SK-N-SH (cell line): ENCODE measurements at regions not wholly inside any gene's neighbourhood (a gene's known extent, or its start where the extent isn't known, plus 50 kb on each side); places are given as distances from the start of the nearest gene placed in this dataset.

ENCODE experiments used
- CTCF ChIA-PET: fragments of 300-600, 350-600 bp; formaldehyde crosslinking; extraction: SDS; loops from one replicate; lab custom pipeline; 2021; lab: Yijun Ruan, JAX
- POLR2A ChIA-PET: fragments of 350-600 bp; sonication (Branson Sonifier 250); formaldehyde crosslinking; extraction: SDS; loops from one replicate; lab custom pipeline; 2020; ENCODE audit warnings: antibody characterized with exemption, inconsistent platforms; lab: Yijun Ruan, JAX
- DNase-seq: peaks from one replicate; pipeline ENCODE4 v3.0.0; 2012
- H2AFZ ChIP-seq: fragments of 200-600 bp; sonication (generic); 2 replicates; pipeline ENCODE4 v1.8.1; 2016; ENCODE audit warnings: antibody characterized with exemption, mild to moderate bottlenecking, low read depth
- H3F3A ChIP-seq: fragments of 200-600 bp; sonication (generic); replicated peaks from 2 replicates; pipeline ENCODE3; 2016; ENCODE audit warnings: antibody characterized with exemption, mild to moderate bottlenecking; ENCODE audit not compliant: insufficient read depth
- H3K27ac ChIP-seq, 2 experiments: fragments of 200-500 bp in 1 of 2; fragments of 200-600 bp in 1 of 2; sonication (Bioruptor generic) in 1 of 2; sonication (generic), shearing (Covaris generic) in 1 of 2; 2 replicates each; pipeline versions ENCODE4 v1.5.1 to v1.6.1; 2014 to 2016; ENCODE audit warnings: low read depth in 2 of 2, inconsistent platforms in 1 of 2, low read length in 1 of 2, mild to moderate bottlenecking in 1 of 2, mixed read lengths in 1 of 2
- H3K27me3 ChIP-seq: fragments of 200-600 bp; sonication (generic), shearing (Covaris generic); 2 replicates; pipeline ENCODE4 v1.6.1; 2016; ENCODE audit warnings: mixed run types; ENCODE audit not compliant: insufficient read depth
- H3K36me3 ChIP-seq, 2 experiments: fragments of 200-500 bp in 1 of 2; fragments of 200-600 bp in 1 of 2; sonication (Bioruptor generic) in 1 of 2; sonication (generic) in 1 of 2; replicated peaks in 1 of 2; 2 replicates each; pipeline versions ENCODE3 to v1.5.1; 2014 to 2016; ENCODE audit warnings: low read length in 1 of 2, mild to moderate bottlenecking in 1 of 2; ENCODE audit not compliant: insufficient read depth in 2 of 2, control insufficient read depth in 1 of 2
- H3K4me1 ChIP-seq, 2 experiments: fragments of 200-500 bp in 1 of 2; fragments of 200-600 bp in 1 of 2; sonication (Bioruptor generic) in 1 of 2; sonication (generic), shearing (Covaris generic) in 1 of 2; 2 replicates each; pipeline versions ENCODE4 v1.5.1 to v1.6.1; 2014 to 2016; ENCODE audit warnings: low read depth in 1 of 2, low read length in 1 of 2, mixed run types in 1 of 2; ENCODE audit not compliant: insufficient read depth in 2 of 2, control insufficient read depth in 1 of 2
- H3K4me2 ChIP-seq: fragments of 200-600 bp; sonication (generic), shearing (Covaris generic); 2 replicates; pipeline ENCODE4 v1.6.1; 2017; ENCODE audit warnings: mixed run types
- H3K4me3 ChIP-seq, 2 experiments: fragments of 200-500 bp in 1 of 2; fragments of 200-600 bp in 1 of 2; sonication (Bioruptor generic) in 1 of 2; sonication (generic), shearing (Covaris generic) in 1 of 2; 2 replicates each; pipeline versions ENCODE4 v1.5.1 to v1.8.1; 2014 to 2016; ENCODE audit warnings: low read depth in 2 of 2, inconsistent platforms in 1 of 2, low read length in 1 of 2, mild to moderate bottlenecking in 1 of 2, mixed read lengths in 1 of 2, moderate library complexity in 1 of 2
- H3K79me2 ChIP-seq: fragments of 200-600 bp; sonication (generic); 2 replicates; pipeline ENCODE4 v1.8.1; 2017; ENCODE audit warnings: mild to moderate bottlenecking; ENCODE audit not compliant: insufficient read depth
- H3K9ac ChIP-seq: fragments of 200-600 bp; sonication (generic); 2 replicates; pipeline ENCODE4 v1.6.1; 2017; ENCODE audit warnings: mixed run types
- H3K9me2 ChIP-seq: fragments of 200-600 bp; sonication (generic); 2 replicates; pipeline ENCODE4 v1.6.1; 2017; ENCODE audit warnings: mixed run types
- H3K9me3 ChIP-seq: fragments of 200-600 bp; sonication (generic); 2 replicates; pipeline ENCODE4 v1.6.1; 2017; ENCODE audit warnings: mixed run types, mild to moderate bottlenecking, moderate library complexity
- H4K20me1 ChIP-seq: fragments of 200-600 bp; sonication (generic); 2 replicates; pipeline ENCODE4 v1.6.1; 2017; ENCODE audit warnings: mild to moderate bottlenecking, mixed run types; ENCODE audit not compliant: insufficient read depth
- ELF1 ChIP-seq: IDR thresholded peaks from 2 replicates; pipeline ENCODE4 v1.4.0; 2012
- EP300 ChIP-seq, 2 experiments: IDR thresholded peaks; 2 replicates each; pipeline versions ENCODE4 v1.4.0 to v1.6.1; 2012; ENCODE audit warnings: borderline replicate concordance in 1 of 2, low read depth in 1 of 2, low read length in 1 of 2
- EZH2phosphoT487 ChIP-seq: fragments of 200-600 bp; sonication (generic); IDR thresholded peaks from 2 replicates; pipeline ENCODE4 v1.6.1; 2017; ENCODE audit warnings: low read depth, mixed run types, mild to moderate bottlenecking, antibody characterized with exemption, moderate library complexity, borderline replicate concordance
- FOXJ3 ChIP-seq: sonication (generic); formaldehyde crosslinking; IDR thresholded peaks from 2 replicates; pipeline ENCODE4 v1.5.1; 2020; ENCODE audit warnings: mild to moderate bottlenecking, missing genetic modification reagents
- FOXM1 ChIP-seq: IDR thresholded peaks from 2 replicates; pipeline ENCODE4 v1.4.0; 2012; ENCODE audit warnings: low read depth, mild to moderate bottlenecking
- IRF3 ChIP-seq: fragments of 150-350 bp; IDR thresholded peaks from 2 replicates; pipeline ENCODE4 v1.6.1; 2016; ENCODE audit warnings: mild to moderate bottlenecking, low read depth, low read length
- JUND ChIP-seq: IDR thresholded peaks from 2 replicates; pipeline ENCODE4 v1.4.0; 2012
- MAX ChIP-seq: IDR thresholded peaks from 2 replicates; pipeline ENCODE4 v1.4.0; 2012; ENCODE audit warnings: low read depth
- MEF2A ChIP-seq: IDR thresholded peaks from 2 replicates; pipeline ENCODE4 v1.4.0; 2012; ENCODE audit warnings: low read depth, borderline replicate concordance
- MXI1 ChIP-seq: IDR thresholded peaks from 2 replicates; pipeline ENCODE4 v1.6.1; 2012; ENCODE audit warnings: mild to moderate bottlenecking, low read depth, low read length, improper control_type of control experiment
- NRF1 ChIP-seq: IDR thresholded peaks from 2 replicates; pipeline ENCODE4 v1.6.1; 2012; ENCODE audit warnings: low read depth, mild to moderate bottlenecking, low read length
- PBX3 ChIP-seq: IDR thresholded peaks from 2 replicates; pipeline ENCODE4; 2012
- POLR2AphosphoS5 ChIP-seq: IDR thresholded peaks from 2 replicates; pipeline ENCODE4 v1.6.1; 2012; ENCODE audit warnings: low read depth, low read length
- RAD21 ChIP-seq: IDR thresholded peaks from 2 replicates; pipeline ENCODE4 v1.6.1; 2012; ENCODE audit warnings: mild to moderate bottlenecking, low read length
- RCOR1 ChIP-seq: fragments of 150-350 bp; IDR thresholded peaks from 2 replicates; pipeline ENCODE4 v1.6.1; 2017; ENCODE audit warnings: antibody characterized with exemption, low read length
- RXRA ChIP-seq: IDR thresholded peaks from 2 replicates; pipeline ENCODE4 v1.4.0; 2012; ENCODE audit warnings: low read depth, mild to moderate bottlenecking, borderline replicate concordance
- SIN3A ChIP-seq: IDR thresholded peaks from 2 replicates; pipeline ENCODE4 v1.6.1; 2012; ENCODE audit warnings: low read depth, mild to moderate bottlenecking, low read length, moderate library complexity, borderline replicate concordance
- SMC3 ChIP-seq: IDR thresholded peaks from 2 replicates; pipeline ENCODE4 v1.6.1; 2012; ENCODE audit warnings: low read depth, low read length, improper control_type of control experiment
- TAF1 ChIP-seq: IDR thresholded peaks from 2 replicates; pipeline ENCODE4 v1.6.1; 2012; ENCODE audit warnings: low read depth, mild to moderate bottlenecking, low read length, moderate library complexity, borderline replicate concordance
- TCF12 ChIP-seq: IDR thresholded peaks from 2 replicates; pipeline ENCODE4 v1.4.0; 2012
- USF2 ChIP-seq: fragments of 150-350 bp; IDR thresholded peaks from 2 replicates; pipeline ENCODE4 v1.6.1; 2017; ENCODE audit warnings: antibody characterized with exemption, low read length, low read depth, borderline replicate concordance
- ZBTB33 ChIP-seq: IDR thresholded peaks from 2 replicates; pipeline ENCODE4 v1.4.0; 2012; ENCODE audit warnings: low read depth, borderline replicate concordance
- WGBS: methylation state at CpG from one replicate; pipeline ENCODE4 v1.1.6; 2017; ENCODE audit warnings: low lambda C conversion rate; 5-methylcytosine and 5-hydroxymethylcytosine counted together

GRCh38 chr3:79973482-79973881 lies 205.7 kb upstream of the ROBO1 start:
- POLR2A ChIA-PET, result no interaction called here
- TF ChIP-seq NRF1 (no peak), MXI1 (no peak), ELF1 (no peak), SIN3A (no peak), IRF3 (no peak), TCF12 (no peak), MAX (no peak), MEF2A (no peak), ZBTB33 (no peak), SMC3 (no peak)
- Histone ChIP-seq H3K27me3 (no peaks in the 10 kb centered on the region), H3K9me3 (no peaks in the 10 kb centered on the region), H3K4me1 (peaks cover 0 to 6% of the 10 kb centered on the region in 2 experiments; a peak in 1 of 4 replicates), H2AFZ (no peak overlapping the region), H3K36me3 (no peaks in the 10 kb centered on the region), H3K79me2 (no peaks in the 10 kb centered on the region), H3K27ac (no peak overlapping the region), H3K9me2 (no peaks in the 10 kb centered on the region), H4K20me1 (no peaks in the 10 kb centered on the region), H3K9ac (no peak overlapping the region), H3F3A (peaks cover 7% of the 10 kb centered on the region), H3K4me3 (no peak overlapping the region), H3K4me2 (no peak overlapping the region)
- no peak for DNase-seq
- CTCF ChIA-PET, result no interaction called here
- 40% methylated on average over 1 of the region's 1 CpG for WGBS

- TF ChIP-seq SMC3 (no peak), RAD21 (no peak), PBX3 (no peak), FOXM1 (no peak), SIN3A (no peak), RXRA (no peak), TCF12 (no peak), EZH2phosphoT487 (no peak), EP300 (IDR thresholded peaks at IDR 0.05; ENCODE audit: borderline replicate concordance in 1 of 2, low read depth in 1 of 2, low read length in 1 of 2) (no peak), JUND (no peak), MXI1 (no peak), RCOR1 (no peak), FOXJ3 (CRISPR knock-in tag) (no peak), MEF2A (no peak), USF2 (no peak), POLR2AphosphoS5 (no peak), TAF1 (no peak)
- H3K27me3 ChIP-seq, result no peaks in the 10 kb centered on the region
- ChIA-PET POLR2A (no interaction called here), CTCF (interaction anchor here (1.4 kb wide), 1 partner anchor 9 kb away, joined by 3 read pairs; no protein-coding TSS in a partner anchor)
- no peaks in the 10 kb centered on the region for H3K79me2 ChIP-seq
- H3K9me3 ChIP-seq, result peaks cover 4% of the 10 kb centered on the region; the same call in 1 of the 2 replicates
- H3K4me1 ChIP-seq, result no peaks in the 10 kb centered on the region
- no peaks in the 10 kb centered on the region for H3K36me3 ChIP-seq
- no peak overlapping the region for H3K4me2 ChIP-seq
- DNase-seq, result no peak
- peaks cover 6% of the 10 kb centered on the region for H3F3A ChIP-seq
- no peak overlapping the region for H3K9ac ChIP-seq
- no peak overlapping the region for H2AFZ ChIP-seq
- H3K27ac ChIP-seq, result no peak overlapping the region
- no peaks in the 10 kb centered on the region for H4K20me1 ChIP-seq
- no peaks in the 10 kb centered on the region for H3K9me2 ChIP-seq
- H3K4me3 ChIP-seq, result no peak overlapping the region
- WGBS, result 58% methylated on average over 1 of the region's 1 CpG
These were observed 200.6 kb upstream of the ROBO1 start for GRCh38 chr3:79968418-79968817.
